ENCODE measurements at regions not wholly inside any gene's neighbourhood (a gene's known extent, or its start where the extent isn't known, plus 50 kb on each side); places are given as distances from the start of the nearest gene placed in this dataset.

DNA sequence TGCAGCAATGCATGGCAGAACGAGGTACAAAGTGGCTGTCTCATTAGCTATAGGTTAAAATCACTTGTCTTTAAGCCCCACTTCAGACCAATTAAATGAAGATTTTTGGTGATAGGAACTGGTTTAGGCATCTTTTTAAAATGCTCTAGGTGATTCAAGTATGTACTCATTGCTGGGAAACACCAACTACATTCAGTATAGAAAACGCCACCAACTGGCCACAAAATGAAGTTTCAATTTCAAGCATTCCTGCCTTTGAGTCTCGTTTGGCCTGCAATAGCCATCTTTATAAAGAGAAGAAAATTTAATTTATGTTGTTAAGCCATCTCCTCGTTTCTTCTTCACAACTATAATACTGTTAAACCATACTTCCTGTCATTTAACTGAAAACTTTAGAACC is 587.9 kb downstream of the GBE1 start:
- TF ChIP-seq, protein P1, sequence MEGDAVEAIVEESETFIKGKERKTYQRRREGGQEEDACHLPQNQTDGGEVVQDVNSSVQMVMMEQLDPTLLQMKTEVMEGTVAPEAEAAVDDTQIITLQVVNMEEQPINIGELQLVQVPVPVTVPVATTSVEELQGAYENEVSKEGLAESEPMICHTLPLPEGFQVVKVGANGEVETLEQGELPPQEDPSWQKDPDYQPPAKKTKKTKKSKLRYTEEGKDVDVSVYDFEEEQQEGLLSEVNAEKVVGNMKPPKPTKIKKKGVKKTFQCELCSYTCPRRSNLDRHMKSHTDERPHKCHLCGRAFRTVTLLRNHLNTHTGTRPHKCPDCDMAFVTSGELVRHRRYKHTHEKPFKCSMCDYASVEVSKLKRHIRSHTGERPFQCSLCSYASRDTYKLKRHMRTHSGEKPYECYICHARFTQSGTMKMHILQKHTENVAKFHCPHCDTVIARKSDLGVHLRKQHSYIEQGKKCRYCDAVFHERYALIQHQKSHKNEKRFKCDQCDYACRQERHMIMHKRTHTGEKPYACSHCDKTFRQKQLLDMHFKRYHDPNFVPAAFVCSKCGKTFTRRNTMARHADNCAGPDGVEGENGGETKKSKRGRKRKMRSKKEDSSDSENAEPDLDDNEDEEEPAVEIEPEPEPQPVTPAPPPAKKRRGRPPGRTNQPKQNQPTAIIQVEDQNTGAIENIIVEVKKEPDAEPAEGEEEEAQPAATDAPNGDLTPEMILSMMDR (IDR thresholded peaks at IDR 0.05), result no peak
- TF ChIP-seq EP300 (IDR thresholded peaks at IDR 0.05) (no peak), POLR2AphosphoS5 (IDR thresholded peaks at IDR 0.05) (no peak), POLR2A (IDR thresholded peaks at IDR 0.05; ENCODE audit: low read depth) (no peak)

All from esophagus muscularis mucosa (tissue), 4 donors.